Fibroblast of skin of abdomen (primary cell): ENCODE measurements at regions not wholly inside any gene's neighbourhood (a gene's known extent, or its start where the extent isn't known, plus 50 kb on each side); places are given as distances from the start of the nearest gene placed in this dataset.

Experiments used
- DNase-seq: peaks from one replicate; pipeline ENCODE4 v3.0.0-alpha.2; 2013

DNA sequence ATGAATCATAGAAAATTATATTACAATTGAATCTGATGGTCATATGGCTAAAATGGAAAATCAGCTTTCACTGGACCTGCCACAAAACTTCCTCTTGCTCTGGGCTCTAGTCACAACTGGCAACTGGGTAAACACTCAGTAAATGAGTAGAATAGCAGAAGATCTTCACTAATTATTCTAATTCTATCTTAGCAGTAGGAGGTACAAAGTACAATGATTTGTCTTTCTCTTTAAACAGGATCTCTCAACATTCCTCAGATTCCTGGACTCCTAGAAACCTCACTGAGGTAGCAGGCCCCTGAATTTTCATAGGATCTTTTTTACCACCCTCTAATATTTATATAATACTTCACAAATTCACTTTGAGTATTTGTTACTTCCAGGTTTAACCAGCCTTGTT lies 239.9 kb upstream of the SMARCA2 start:
- DNase-seq: no peak

DNA sequence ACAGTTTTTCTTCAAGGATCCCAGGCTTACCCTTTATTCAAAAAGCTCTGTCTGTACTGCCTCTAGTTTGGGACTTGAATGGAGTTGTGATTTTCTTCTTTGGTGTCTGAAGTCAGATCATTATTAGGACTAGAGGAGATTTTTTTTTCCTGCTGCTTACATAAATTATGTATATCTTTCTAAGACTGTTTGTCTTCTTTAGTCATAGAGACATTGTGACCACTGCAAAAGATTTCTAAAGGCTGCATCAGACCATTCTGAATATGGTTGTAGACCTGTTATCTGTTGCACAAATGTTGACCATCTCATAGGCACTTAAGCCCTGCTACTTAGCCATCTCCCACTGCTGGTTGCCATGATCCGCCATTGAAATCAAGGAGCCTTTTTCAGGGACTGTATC lies 238.5 kb upstream of the SMARCA2 start:
- no peak for DNase-seq

DNA sequence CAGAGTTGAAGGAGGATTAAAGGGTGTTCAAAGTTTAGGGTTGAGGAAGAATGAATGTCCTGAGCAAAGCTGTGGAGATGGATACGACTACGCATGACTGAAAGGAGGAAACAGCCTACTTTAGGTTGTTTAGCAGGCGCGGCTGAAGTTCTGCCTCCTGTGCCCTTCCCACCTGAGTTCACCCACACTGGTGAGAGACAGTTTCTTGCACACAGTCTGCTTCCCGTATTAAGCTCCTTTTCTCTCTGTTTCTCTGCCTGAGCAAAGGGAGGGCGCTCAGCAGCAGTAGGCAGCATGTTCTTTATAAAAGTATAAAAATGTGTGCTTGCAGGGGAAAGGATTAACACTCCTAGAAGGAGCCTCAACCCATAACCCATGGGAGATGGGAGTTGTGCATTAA lies 224.0 kb upstream of the SMARCA2 start:
- no peak for DNase-seq

DNA sequence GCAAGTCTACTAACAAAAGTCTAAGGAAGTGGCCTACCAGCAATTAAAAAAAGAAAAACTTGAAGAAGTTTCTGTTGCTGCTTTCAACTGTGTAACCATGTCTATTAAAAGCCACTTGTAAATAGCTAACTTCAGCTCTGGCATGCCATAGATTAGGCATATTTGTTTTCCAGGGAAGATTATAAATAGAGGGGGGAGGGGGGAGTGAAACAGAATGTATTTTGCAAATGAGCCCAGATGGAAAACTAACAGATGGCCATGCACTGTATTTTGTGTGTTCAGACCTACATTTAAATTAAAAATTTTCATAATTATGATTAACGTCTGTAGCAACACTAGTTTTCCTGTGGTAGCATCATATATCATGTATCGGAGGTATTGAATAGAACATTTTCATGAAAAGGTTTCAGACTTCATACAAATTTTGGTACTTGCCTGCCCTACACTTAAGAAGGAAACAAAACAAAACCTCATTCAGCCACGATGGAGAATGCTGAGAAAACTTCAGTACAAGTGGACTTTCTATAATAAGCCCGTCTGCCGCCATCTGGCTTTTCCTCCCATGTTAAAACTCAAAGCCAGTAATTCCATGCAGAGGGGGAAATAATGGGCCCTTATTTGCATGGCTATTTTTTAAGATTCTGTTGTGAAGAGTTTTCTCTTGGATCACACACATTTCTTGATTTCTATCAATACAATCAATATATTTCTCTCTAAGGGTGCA lies 220.4 kb upstream of the SMARCA2 start:
- DNase-seq: no peak

DNA sequence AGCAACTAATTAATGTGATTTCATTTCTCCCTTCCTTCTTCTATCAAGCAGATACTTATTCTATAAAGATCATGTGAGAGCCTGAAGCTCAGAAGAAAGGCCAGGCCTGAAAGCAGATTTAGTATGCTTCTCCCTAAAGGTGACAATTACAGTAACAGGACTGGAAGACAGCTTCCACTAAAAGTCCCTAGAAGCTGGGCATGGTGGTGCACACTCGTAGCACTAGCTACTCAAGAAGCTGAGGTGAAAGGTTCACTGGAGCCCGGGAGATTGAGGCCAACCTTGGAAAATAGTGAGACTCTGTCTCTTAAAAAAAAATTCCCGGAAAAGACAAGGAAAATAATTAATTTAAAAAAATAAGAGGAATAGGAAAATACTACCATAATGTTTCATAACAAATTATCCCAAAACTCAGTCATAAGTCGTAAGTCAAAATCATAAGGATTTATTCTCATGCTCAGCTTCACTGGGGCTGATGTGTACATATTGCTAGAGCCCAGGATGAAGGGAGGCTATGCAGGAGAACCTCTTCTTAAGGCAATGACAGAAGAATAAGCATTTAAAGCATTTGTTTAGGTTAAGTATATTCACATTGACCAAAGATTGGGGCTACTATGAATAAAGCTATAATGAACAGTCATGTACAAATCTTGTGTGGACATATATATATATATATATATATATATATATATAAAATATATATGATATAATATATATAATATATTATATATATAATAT lies 210.8 kb upstream of the SMARCA2 start:
- DNase-seq: no peak

DNA sequence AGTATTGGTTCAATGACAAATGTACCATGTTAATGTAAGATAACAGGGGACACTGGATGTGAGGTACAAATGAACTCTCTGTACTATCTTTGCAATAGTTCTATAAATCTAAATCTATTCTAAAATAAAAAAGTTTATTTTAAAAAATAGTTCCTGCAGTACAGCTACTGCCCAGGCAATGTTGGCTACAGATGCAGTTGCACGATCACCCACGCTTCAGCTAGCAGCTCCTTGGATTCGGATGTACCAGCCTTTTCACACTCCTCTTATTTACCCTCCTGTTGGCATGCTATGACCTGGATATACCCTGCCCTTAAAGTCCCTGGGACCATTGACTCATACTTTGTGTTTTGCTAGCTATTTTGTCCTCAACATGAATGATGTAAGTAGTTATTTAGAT lies 185.4 kb upstream of the SMARCA2 start:
- no peak for DNase-seq

DNA sequence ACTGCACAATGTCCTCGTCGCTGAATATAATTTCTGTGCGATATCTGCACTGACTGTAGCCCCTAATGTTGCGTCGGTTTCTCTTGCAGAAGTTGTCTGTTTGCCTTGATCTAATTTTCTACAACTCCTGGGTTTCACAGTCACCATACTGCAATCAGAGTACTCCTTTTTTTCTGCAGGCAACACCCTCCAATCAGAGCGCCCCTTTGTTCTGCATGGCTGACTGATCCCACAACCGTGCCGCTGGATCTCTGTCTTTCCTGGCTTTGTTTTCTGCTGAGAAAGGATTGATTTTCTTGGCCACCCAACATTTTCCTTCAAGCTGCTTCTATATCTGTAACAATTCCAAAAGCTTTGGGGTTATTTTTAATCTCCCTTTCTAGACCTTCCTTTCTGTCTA lies 182.2 kb upstream of the SMARCA2 start:
- no peak for DNase-seq

DNA sequence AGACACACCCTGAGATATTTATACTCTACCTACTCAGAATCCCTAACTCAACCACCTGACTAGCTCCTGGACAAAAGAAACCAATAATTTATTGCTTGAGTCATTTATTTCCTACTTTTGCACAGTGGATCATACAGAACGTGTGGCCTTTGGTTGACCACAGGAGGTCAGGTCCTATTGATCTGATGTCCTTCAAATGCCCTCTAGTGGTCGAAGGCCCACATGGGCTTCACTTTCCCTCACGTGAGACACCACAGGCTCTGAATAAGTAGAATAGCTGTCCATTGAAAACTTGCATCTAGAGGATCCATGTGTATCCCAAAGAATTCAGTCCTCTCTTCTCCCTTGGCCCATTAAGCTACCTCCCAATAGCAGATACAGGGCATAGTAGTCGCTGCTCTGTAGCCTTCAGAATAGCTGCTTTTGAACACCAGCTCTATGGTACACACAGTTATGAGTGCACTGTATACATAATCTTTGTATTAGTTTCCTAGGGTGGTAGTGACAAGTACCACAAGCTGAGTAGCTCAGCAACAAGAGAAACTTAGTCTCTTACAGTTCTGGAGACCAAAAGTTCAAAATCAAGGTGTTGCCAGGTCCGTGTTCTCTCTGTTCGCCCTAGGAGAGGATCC lies 177.6 kb upstream of the SMARCA2 start:
- DNase-seq: peak; percentile 18

DNA sequence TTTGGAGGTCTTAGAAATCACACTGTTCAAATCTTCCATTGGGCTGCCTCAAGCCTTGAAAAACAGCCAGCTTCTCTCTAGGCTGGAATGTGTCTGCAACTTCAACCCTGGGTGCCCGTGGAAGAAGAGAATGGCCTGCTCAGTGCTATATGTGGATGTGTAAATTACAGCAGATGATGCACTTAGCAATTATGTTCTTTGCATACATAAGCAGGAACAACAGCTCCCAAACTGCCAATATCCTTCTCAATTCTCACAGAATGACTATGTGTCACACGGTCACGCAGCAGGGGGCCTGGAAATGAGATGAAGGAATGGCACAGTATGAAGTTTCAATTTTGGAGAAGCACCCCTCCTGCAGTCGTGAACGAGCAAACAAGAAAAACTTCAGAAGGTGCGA lies 175.2 kb upstream of the SMARCA2 start:
- DNase-seq: no peak

DNA sequence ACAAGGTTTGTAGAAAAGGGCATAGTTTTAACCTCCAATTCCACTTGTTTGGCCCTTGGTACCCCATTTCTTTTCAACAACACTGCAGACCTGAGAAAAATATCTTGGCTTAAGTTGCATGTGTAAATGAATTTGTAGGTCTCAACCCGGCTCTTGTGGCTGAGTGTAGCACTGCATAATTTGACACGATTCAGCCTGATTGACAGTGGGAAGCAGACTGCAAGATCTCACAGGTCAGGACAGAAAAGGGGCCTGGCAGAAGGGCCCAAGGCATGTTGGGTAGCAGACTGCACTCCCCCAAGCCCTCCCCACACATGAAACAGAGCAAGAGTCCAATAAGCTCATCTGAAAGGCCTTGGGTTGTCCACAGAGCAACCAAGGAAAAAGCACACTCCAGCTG lies 169.7 kb upstream of the SMARCA2 start:
- no peak for DNase-seq

DNA sequence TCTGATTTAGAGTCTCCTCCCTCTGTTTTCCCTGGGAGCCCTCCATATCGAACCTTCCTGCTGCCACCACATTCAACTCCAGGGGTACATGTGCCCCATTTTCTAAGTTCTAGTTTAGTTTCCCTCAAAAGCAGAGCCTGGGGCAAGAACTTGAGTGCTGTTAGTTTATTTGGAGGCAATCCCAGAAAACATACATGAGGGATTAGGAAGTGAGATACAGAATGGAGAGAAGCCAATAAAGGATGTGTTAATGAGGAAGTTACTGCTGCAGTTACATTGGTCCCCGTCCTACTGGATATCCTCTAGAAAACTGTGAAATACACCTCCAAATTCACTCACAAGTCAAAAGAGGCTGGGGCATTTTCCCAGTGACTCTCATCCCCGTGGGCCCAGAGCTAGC lies 159.4 kb upstream of the SMARCA2 start:
- DNase-seq: no peak

DNA sequence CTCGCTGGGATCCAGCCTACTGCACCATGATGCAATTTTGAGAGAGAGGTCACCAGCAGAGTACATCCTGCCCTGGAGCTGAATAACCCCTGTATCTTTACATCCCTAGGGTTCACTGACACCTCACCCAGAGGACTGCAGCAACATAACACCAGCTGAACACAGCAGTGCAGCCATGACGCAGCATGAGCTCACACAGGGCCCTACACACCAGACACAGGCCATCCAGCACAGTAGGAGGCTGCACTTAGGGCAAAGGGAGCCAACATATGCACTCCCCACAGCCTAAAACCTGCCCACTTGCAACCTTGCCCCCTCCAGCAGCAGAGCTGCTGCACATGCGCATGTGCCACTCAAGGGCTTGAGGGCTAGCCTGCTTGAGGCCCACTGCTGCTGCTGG lies 157.3 kb upstream of the SMARCA2 start:
- no peak for DNase-seq

DNA sequence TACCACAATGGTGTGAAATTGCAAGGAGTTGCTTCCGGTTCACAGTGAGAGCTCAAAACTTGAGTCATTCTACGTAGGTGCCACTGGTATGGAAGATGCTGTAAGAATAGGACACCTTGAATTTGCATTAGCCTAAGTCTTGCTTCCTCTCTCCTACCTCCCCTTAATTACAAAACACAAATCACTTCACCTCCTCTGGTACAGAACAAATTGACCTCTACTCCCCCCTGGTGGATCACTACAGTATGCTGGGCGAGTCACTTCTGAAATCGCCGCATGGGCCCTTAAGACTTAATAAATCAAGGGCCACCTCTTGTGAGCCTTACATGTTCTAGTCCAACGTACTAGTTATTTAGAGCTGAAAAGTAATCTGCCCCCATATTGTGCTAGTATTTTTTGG lies 145.3 kb upstream of the SMARCA2 start:
- DNase-seq: no peak

DNA sequence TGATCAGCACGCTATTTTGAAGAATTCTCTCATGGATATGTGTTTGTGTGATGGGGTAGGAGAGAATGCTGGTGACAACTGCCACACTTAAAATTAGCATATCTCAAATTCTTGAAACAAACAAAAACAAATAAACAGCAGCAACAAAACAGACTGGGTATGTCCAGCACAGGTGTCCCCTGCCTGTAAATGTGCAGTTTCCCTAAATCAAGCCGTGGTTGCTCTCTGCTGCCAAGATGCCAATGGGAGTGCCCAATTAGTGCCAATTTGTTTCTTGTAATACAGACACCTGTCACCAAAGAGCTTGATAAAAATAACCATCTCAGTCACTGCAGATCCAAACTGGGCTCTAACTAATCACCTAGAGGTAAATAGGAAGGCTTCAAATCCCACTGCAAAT lies 144.2 kb upstream of the SMARCA2 start:
- no peak for DNase-seq

DNA sequence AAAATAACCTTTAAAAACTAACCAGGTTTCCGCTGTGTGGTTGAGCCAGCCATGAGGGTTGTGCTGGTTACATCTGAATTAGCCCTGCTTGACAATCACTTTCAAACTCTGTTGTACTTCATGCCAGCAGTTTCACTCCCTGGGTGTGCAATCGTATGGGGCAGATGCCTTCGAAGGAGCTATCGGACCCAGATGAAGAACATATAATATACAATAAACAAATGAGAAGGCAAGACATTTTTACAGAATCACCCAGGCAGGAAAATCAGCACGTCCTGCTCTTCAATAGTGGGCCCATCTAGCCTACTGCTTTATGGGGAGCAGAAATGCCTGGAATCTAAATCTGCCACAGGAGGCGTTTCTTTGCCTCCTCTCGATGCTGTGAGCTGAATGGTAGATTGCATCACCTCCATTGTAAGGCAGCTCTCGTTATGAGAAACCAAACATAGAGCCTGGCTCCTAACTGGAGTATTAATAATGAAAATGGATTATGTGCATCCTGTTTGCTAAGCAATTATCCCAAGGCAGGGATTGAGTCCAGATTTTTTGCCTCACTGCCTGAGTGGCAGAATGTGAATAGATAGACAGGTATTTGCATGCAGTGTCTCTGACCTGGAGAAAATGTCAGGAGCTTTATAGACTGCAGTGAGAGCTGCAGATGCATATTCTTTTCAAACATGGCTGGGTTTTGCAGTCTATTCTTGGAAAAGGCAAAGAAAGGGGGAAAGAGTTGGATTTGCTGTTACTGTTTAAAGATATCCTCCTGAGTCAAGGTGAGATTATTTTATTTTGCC lies 143.3 kb upstream of the SMARCA2 start:
- peak; percentile 66 for DNase-seq

DNA sequence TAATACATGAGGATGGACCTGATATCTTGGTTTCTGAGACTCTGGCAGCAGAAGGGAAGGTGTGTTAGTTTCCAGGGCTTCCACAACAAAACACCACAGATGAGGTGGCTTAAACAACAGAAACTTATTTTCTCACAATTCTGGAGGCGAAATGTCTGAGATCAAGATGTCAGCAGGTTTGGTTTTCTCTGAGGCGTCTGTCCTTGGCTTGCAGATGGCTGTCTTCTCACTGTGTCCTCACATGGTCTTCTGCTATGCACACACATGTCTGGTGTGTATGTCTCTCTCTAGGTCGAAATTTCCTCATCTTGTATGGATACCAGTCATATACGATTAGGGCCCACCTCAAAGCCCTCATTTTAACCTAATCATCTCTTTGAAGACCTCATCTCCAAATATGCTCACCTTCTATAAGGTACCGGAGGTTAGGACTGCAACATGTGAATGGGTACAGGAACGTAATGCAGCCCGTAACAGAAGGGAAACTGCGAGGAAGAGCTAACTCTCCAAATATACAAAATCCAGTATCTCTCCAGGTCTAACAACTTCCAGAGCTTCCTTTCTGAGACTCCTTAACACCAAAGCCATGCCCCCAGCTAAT lies 139.8 kb upstream of the SMARCA2 start:
- DNase-seq: no peak

DNA sequence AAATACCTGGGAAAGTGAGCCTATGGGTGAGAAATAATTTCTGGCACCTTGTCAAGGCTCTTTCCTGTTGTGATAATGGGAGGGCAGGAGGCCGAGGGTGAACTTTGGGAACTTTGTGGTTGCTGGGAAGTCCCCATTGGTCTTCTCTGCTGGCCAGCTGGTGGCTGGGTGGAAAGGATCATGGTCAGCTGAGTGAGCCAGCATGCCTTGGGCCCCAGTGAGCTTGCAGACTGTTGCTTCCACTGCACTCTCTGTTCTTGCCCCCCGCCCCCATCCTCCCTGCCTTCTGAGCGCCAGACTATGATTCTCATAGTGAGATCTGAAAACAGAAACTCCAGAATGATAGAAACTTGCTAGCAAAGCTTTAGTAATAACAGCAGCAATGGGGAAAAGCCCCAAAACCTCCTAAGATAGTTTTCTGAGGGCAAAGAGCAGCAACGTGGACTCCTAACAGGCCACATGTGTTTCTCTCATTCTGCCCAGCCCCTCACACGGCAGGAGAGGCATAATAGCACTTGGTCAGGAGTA lies 139.2 kb upstream of the SMARCA2 start:
- DNase-seq: no peak

DNA sequence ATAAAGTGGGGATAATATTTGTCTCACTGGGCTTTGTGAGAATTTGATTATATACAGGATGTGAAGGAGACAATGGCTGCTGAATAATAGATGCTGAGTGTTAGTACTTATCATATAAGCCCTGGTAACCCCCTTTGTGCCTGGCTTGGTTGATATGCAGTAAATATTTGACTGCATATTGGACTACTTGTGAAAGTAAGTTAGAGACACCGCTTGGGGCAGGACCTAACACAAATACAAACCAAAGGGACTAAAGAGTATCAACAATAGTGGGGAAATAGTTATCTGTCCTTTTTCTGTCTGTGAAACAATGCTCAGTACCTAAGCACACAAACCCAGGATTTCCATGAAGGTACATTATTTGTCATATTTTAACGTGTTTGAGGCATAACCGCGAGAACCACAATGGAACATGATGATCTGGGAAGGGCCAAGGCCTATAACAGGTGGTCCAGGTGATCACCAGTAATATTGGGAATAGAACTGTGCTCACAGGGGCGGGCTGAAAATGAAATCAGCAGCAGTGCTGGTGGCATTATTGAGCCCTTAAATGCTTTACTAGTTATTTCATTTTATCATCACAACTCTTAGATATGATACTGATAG lies 138.2 kb upstream of the SMARCA2 start:
- no peak for DNase-seq

DNA sequence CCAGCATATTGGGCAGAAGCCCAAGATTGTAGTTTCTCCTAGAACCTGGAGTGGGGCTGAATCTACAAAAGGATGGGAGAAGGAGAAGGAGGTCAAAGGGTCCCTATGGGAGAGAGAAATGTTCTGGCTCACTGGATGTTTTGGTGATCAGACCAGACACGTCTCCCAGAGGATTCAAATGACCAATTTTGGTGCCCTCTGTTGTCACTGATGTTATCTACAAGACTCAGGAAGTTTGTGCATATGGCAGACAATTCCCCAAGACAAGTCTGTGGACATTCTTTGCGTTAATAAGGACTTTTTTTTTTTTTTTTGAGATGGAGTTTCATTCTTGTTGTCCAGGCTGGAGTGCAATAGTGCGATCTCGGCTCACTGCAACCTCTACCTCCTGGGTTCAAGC lies 137.2 kb upstream of the SMARCA2 start:
- DNase-seq: no peak

DNA sequence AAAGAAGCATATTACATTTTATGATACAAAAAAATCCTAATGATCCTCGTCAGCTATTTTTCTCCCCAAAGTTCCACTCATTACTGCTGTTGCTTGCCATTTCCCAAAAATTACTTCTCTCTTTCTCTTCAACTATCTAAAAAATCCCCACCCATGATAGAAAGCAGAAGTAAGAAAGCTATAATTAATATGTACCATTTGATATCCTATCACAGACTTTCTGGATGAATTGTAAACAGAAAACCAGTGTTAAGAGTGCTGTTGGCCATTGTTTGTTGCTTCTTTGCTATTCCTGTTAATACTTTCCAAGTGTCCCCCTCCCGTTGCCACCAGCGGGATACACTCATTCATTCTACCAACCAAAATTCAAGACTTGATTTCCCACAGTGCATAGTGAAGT lies 136.3 kb upstream of the SMARCA2 start:
- DNase-seq: no peak

DNA sequence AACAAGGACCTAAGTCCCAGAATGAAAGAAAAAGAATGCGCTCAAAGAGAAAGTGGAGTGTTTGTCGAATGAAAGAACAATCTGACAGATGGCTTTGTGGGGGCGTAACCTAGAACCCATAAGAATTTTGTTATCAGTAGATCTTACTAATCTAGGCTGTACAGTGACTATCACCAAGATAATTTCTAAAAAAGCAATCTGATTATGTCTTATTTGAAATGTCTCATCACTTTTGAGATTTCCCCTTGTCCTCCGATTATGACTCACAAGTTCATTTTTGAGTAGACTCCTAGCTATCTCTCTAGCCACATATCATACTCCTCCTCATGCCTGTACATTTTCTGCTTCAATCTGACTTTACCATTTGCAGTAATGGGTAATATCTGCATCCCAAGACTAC lies 135.6 kb upstream of the SMARCA2 start:
- DNase-seq: no peak

DNA sequence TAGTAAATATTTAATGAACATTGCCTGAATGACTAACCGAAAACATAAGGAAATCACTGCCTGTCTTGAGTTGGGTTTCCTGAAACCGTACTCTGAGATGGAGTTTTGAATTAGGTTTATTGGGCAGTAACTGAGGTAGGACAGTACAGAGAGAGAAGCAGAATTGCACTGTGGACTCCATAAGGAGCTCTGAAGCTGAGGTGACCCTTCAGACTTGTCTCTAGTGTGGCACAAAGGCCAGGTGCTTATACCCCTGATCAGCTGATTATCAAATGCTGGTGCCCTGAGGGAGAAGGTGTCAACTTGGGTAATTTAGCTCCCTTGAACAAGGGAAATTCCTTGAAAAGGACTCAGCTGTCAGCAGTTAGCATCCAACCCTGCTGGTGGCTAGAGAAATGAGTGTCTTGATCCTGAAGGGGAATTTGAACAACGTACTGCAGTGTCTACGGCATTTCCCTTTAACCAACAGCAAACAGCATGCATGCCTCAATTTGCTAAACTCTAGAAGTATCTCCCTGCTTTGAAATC lies 135.0 kb upstream of the SMARCA2 start:
- DNase-seq: no peak
